HFF-Myc (cell line): ENCODE measurements at regions not wholly inside any gene's neighbourhood (a gene's known extent, or its start where the extent isn't known, plus 50 kb on each side); places are given as distances from the start of the nearest gene placed in this dataset.
"Not testable (repeated sequence)": the region's sequence is repeated elsewhere in the genome, so short reads cannot be mapped to it uniquely, and the experiment has no call there.

Experiments used
- DNase-seq: peaks from one replicate; pipeline ENCODE4 v3.0.0-alpha.2; 2011; ENCODE audit warnings: low read depth; ENCODE audit errors: extremely low read depth
- H3K4me3 ChIP-seq: replicated peaks from 2 replicates; pipeline ENCODE4 v1.5.1; 2011; ENCODE audit warnings: low read depth, mild to moderate bottlenecking, control low read depth, low read length
- CTCF ChIP-seq: IDR thresholded peaks from 2 replicates; pipeline ENCODE4 v1.5.1; 2012; ENCODE audit warnings: mild to moderate bottlenecking, low read depth, low read length, control low read depth; ENCODE audit errors: missing control alignments

- H3K4me3 ChIP-seq, result no peak overlapping the region
- no peak for TF ChIP-seq CTCF
- no peak for DNase-seq
Observed at GRCh38 chr11:92168936-92169335, 55.7 kb upstream of the FAT3 start.

GRCh38 chr11:92167571-92167970, 57.0 kb upstream of the FAT3 start:
- no peak overlapping the region for H3K4me3 ChIP-seq
- DNase-seq, result no peak
- TF ChIP-seq CTCF, result no peak

GRCh38 chr11:92166335-92166734, 58.3 kb upstream of the FAT3 start:
- no peak for DNase-seq
- H3K4me3 ChIP-seq, result no peak overlapping the region
- no peak for TF ChIP-seq CTCF

GRCh38 chr11:92163879-92164278, 60.7 kb upstream of the FAT3 start:
- TF ChIP-seq CTCF, result no peak
- H3K4me3 ChIP-seq, result no peak overlapping the region
- no peak for DNase-seq

GRCh38 chr11:92162776-92163175, 61.8 kb upstream of the FAT3 start:
- no peak for TF ChIP-seq CTCF
- DNase-seq, result no peak
- H3K4me3 ChIP-seq, result no peak overlapping the region

- no peak for DNase-seq
- H3K4me3 ChIP-seq, result no peak overlapping the region
- TF ChIP-seq CTCF, result no peak
Observed at GRCh38 chr11:92159931-92160330, 64.7 kb upstream of the FAT3 start.

GRCh38 chr11:92157390-92157789, 67.2 kb upstream of the FAT3 start:
- H3K4me3 ChIP-seq, DNase-seq: not testable (repeated sequence)
